T-helper 1 cell treated with Interleukin-12 subunit alpha and Interleukin-12 subunit beta and Interleukin-4 antibody, amounts not matched to agents 30 μg/mL and 1 μg/mL, for 36 hours (primary cell): ENCODE measurements at regions not wholly inside any gene's neighbourhood (a gene's known extent, or its start where the extent isn't known, plus 50 kb on each side); places are given as distances from the start of the nearest gene placed in this dataset.

Source experiments
- H3K27ac Mint-ChIP-seq: one replicate; pipeline ENCODE4 v1.8.0; 2021; ENCODE audit warnings: mild to moderate bottlenecking, mixed read lengths
- H3K27me3 Mint-ChIP-seq: one replicate; pipeline ENCODE4 v1.8.0; 2021; ENCODE audit warnings: low read depth, mixed read lengths
- H3K36me3 Mint-ChIP-seq: one replicate; pipeline ENCODE4 v1.8.0; 2021; ENCODE audit warnings: low read depth, mixed read lengths
- H3K4me1 Mint-ChIP-seq: one replicate; pipeline ENCODE4 v1.8.0; 2021; ENCODE audit warnings: low read depth, mixed read lengths
- H3K4me3 Mint-ChIP-seq: one replicate; pipeline ENCODE4 v1.8.0; 2021; ENCODE audit warnings: mild to moderate bottlenecking, moderate library complexity, mixed read lengths
- H3K9me3 Mint-ChIP-seq: one replicate; pipeline ENCODE4 v1.8.0; 2021; ENCODE audit warnings: mixed read lengths

DNA sequence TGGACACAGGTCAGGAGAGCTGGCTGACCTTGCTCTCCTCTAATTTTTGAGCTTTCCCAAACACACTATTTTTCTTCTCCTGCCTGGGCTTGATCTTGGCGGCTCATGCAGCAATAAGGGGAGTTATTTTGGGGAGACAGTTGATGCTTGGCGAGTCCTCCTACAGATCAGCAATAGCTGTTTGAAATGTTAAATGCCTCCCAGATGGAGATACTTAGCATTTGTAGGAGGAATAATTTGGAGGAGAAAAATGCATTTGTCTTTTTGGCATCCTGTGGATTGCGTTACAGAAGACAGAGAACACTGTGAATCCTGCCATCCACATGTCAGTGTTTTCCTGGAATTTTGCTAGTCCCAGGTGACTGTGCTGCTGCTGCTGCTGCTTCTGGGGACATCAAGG, 328.0 kb upstream of the XYLT1 start:
- H3K36me3 Mint-ChIP-seq, result no peaks in the 10 kb centered on the region
- H3K27me3 Mint-ChIP-seq, result no peaks in the 10 kb centered on the region
- no peak overlapping the region for H3K4me3 Mint-ChIP-seq
- no peak overlapping the region for H3K27ac Mint-ChIP-seq
- no peaks in the 10 kb centered on the region for H3K9me3 Mint-ChIP-seq
- H3K4me1 Mint-ChIP-seq, result no peaks in the 10 kb centered on the region

DNA sequence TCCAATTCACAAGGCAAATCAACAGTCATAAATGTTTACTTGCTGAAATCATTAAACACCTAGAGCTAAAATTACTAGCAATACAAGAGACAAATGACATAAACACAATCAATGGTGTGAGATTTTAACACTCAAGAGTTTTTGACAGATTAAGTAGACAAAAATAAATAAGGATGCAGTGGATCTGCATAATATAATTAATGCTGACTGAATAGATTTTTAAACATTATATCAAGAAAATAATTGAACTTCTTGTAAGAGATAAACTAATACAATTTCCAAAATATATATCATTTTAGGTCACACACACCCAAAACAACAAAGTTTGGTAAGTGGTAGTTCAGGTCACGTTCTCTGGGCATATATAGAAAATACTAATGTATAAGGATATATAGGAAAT, 322.6 kb upstream of the XYLT1 start:
- no peak overlapping the region for H3K27ac Mint-ChIP-seq

DNA sequence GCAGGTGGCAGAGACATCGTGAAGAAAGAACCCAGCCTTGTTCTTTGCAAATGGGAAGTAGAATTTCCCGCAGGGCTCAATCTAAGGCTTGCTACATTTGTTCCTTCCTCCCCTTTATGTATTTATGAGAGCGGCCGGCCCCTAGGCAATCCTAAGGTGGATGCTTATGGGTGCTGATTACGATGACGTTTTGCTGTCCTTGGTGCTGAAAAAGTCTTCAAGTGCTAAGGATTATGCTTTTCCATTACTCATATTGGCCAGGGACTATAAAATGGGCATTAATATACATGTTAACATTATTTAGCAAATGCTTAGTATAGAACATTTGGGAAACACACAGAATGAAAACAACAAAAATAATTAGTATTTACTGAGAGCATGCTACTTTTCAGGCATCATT, 313.3 kb upstream of the XYLT1 start:
- Mint-ChIP-seq H3K4me1 (no peaks in the 10 kb centered on the region), H3K9me3 (no peaks in the 10 kb centered on the region), H3K4me3 (no peak overlapping the region), H3K27me3 (no peaks in the 10 kb centered on the region), H3K36me3 (no peaks in the 10 kb centered on the region), H3K27ac (no peak overlapping the region)

More for the DNA sequence above, 322.6 kb upstream of the XYLT1 start:
- no peaks in the 10 kb centered on the region for H3K36me3 Mint-ChIP-seq
- no peaks in the 10 kb centered on the region for H3K4me1 Mint-ChIP-seq
- H3K9me3 Mint-ChIP-seq, result no peaks in the 10 kb centered on the region
- H3K4me3 Mint-ChIP-seq, result no peak overlapping the region
- no peaks in the 10 kb centered on the region for H3K27me3 Mint-ChIP-seq

DNA sequence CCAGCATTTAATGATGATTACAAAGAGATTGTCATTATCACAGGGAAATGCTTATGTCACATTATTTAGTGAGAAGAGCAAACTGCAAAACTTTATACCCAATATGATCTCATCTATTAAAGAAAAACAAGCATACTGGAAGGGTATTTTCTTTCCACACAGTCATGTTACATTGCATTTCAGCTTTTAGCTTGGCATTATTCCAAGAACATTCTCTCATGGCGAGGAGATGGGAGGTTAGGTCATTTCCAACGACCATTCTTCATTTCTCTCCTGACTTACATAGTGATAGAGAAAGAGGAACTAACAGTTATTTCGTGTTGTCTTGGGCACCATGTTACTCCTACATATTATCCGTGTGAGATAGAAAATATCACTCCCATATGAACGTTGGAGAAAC, 309.4 kb upstream of the XYLT1 start:
- Mint-ChIP-seq H3K9me3 (no peaks in the 10 kb centered on the region), H3K4me1 (no peaks in the 10 kb centered on the region), H3K27ac (no peak overlapping the region), H3K4me3 (no peak overlapping the region), H3K36me3 (no peaks in the 10 kb centered on the region), H3K27me3 (no peaks in the 10 kb centered on the region)

DNA sequence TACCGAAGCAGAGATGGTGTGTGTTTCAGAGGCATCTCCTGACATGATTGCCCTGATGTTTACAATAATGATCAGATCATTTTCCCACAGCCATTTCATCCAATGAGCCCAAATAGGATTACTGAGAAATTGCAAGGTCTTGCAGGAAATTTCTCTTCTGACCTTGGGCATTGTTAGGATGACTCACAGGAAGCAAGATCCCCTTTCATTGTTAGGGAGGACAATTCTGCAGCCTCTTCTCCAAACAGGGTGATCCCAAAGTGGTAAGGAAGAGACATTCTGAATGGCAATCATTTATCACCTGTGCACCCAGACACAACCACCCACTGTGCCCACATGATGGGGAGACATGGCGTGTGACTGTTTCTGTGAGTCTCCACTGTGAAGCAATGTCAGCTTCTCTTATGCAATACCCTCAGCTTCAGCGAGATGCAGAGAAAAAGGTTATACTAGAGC, 306.7 kb upstream of the XYLT1 start:
- Mint-ChIP-seq H3K4me3 (no peak overlapping the region), H3K4me1 (no peaks in the 10 kb centered on the region), H3K27me3 (no peaks in the 10 kb centered on the region), H3K27ac (no peak overlapping the region), H3K9me3 (no peaks in the 10 kb centered on the region), H3K36me3 (no peaks in the 10 kb centered on the region)

DNA sequence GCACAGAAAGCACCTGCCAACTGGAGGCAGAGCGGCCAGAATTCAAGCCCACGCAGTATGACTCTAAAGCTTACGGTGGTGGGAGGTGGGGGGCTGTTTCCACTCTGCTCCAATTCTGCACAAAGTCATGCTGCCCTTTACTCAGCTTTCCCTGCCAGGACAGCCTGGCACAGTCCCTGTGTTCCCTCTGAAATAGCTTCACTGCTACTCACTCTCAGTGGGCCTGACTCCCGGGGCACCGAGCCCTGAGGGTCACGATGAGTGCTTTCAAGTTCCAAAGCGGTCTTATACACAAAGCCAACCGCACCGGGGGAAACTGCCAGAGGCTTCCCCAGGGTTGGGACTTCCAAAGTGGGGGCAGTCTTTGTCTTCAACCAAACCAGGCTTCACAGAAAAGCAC, 306.1 kb upstream of the XYLT1 start:
- Mint-ChIP-seq H3K9me3 (no peaks in the 10 kb centered on the region), H3K36me3 (no peaks in the 10 kb centered on the region), H3K4me1 (no peaks in the 10 kb centered on the region), H3K4me3 (no peak overlapping the region), H3K27ac (no peak overlapping the region), H3K27me3 (no peaks in the 10 kb centered on the region)

DNA sequence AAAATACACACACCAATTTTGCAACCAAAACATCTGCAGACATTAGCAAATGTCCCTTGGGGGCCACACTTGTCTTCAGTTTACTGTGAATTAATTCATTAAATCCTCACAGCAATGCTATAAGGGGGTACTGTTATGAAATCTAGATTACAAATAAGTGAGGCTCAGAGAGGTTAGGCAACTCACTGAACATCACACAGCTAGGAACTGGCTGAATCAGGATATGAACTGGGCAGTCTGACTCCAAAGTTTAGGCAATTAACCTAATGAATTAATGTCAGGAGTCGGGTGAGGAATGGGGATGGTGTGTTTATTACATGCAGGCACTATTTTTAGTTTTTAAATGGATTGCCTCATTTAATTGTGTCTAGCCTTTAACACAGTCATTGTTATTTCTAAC, 305.7 kb upstream of the XYLT1 start:
- H3K27ac Mint-ChIP-seq, result no peak overlapping the region
- no peaks in the 10 kb centered on the region for H3K4me1 Mint-ChIP-seq
- no peaks in the 10 kb centered on the region for H3K9me3 Mint-ChIP-seq
- H3K4me3 Mint-ChIP-seq, result no peak overlapping the region
- no peaks in the 10 kb centered on the region for H3K36me3 Mint-ChIP-seq
- H3K27me3 Mint-ChIP-seq, result no peaks in the 10 kb centered on the region

DNA sequence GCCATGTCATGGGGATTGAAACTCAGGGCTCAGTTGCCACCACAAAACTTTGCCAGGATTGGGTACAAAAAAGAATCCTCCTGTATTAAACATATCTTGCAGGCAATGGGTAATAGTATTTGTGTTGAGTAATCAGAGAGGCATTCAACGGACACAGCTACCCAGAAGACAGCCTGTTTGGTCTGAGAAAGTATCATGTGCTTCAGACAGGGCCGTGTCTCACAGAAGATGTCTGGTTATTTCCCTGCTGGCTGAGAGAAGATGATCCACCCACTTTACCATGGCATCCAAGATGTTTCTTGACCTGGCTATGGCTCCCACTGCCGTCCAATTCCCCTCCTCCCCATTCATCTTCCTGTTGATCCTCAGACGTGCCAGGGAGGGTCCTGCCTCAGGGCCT, 304.3 kb upstream of the XYLT1 start:
- Mint-ChIP-seq H3K27ac (no peak overlapping the region), H3K4me1 (no peaks in the 10 kb centered on the region), H3K36me3 (no peaks in the 10 kb centered on the region), H3K27me3 (no peaks in the 10 kb centered on the region), H3K4me3 (no peak overlapping the region), H3K9me3 (no peaks in the 10 kb centered on the region)

DNA sequence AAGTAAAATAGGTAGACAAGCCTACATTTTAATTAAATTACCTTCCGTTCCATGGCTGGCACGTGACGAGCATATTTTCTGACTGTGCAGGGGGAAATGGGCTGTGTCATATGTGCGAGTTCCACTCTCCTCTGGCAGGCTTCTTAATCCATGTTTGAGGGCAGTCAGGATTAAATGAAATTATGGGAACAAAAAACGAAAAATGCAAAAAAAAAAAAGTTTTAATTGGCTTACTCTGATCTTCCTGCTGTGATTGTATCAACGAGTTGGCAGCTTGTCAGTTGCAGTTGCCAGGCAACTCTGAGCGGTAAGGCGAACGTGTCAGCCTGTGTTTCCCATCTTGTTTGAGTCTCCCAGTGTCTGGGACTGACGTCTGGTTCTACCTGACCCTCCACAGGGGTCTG, 302.9 kb upstream of the XYLT1 start:
- H3K27ac Mint-ChIP-seq, result no peak overlapping the region
- no peaks in the 10 kb centered on the region for H3K4me1 Mint-ChIP-seq
- no peaks in the 10 kb centered on the region for H3K27me3 Mint-ChIP-seq
- H3K36me3 Mint-ChIP-seq, result no peaks in the 10 kb centered on the region
- no peak overlapping the region for H3K4me3 Mint-ChIP-seq
- H3K9me3 Mint-ChIP-seq, result no peaks in the 10 kb centered on the region

DNA sequence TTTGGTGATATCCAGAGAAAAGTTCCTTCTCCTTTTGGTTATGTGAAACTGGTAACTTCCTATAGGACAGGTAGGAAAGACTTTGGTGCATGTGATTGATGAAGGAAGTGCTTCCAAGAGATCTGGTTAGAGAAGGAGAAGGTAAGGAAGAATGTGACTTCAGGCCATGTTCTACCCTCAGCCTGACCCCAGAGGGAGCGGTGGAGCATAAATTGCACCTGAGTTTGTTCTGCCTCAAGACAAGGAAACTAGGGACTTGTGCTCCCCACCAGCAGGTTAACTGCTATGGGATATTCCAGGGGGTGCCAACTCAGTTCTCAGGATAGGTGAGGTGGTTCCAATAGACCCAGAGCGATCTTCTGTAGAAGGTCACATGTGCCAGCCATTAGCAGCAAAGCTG, 299.3 kb upstream of the XYLT1 start:
- no peaks in the 10 kb centered on the region for H3K4me1 Mint-ChIP-seq
- no peak overlapping the region for H3K27ac Mint-ChIP-seq
- H3K27me3 Mint-ChIP-seq, result no peaks in the 10 kb centered on the region
- no peaks in the 10 kb centered on the region for H3K36me3 Mint-ChIP-seq
- no peaks in the 10 kb centered on the region for H3K9me3 Mint-ChIP-seq
- H3K4me3 Mint-ChIP-seq, result no peak overlapping the region

DNA sequence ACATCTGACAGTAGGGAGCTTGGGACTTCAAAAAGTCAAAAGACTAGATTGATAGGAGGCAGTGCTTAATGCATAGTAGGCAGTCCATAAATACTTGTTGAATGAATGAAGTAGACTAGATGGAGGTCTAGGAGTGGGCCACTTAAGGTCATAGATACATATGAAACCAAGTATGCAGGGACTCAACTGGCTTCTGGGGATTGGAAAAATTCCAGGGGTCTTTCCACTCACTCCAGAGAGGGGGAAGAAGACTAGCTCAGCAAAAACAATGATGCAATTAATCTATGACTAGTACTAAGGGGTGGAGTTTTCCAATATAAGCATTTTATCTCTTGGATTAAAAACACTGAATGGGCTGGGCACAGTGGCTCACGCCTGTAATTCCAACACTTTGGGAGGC, 298.3 kb upstream of the XYLT1 start:
- H3K4me1 Mint-ChIP-seq, result no peaks in the 10 kb centered on the region
- H3K4me3 Mint-ChIP-seq, result no peak overlapping the region
- H3K9me3 Mint-ChIP-seq, result no peaks in the 10 kb centered on the region
- H3K27ac Mint-ChIP-seq, result no peak overlapping the region
- H3K27me3 Mint-ChIP-seq, result no peaks in the 10 kb centered on the region
- no peaks in the 10 kb centered on the region for H3K36me3 Mint-ChIP-seq

DNA sequence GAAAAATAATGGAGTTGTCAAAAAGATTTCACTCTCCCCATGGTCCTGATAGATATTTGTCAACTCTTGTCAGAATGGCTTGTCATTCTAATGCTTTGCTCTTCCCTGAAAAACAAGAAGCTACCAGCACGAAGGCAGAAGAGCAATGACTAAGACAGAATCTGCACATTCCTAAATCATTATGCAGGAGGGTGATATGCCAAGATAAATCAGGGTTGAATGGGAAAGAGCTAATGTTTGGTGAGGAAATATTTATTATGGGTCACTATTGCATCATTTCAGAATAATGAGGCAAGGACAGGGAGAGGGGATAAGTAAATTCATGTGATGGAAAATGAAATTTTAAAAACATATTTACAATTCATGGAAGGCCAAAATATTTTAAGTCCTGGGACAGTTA, 297.5 kb upstream of the XYLT1 start:
- Mint-ChIP-seq H3K27ac (no peak overlapping the region), H3K4me1 (no peaks in the 10 kb centered on the region), H3K4me3 (no peak overlapping the region), H3K27me3 (no peaks in the 10 kb centered on the region), H3K36me3 (no peaks in the 10 kb centered on the region), H3K9me3 (no peaks in the 10 kb centered on the region)

DNA sequence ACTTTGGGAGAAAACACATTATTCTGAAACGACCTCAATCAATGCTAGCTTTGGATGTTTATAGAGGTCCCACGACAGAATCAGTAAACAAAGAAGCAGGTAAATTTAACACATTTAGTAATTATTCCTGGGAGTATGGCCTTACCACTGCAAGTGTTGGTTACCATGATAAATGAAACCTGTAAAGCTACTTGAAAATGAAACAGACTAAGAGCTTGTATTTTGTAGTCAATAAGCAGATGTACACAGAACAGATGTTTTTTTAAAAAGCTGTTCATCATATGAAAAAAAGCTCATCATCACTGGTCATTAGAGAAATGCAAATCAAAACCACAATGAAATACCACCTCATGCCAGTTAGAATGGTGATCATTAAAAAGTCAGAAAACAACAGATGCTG, 295.3 kb upstream of the XYLT1 start:
- no peaks in the 10 kb centered on the region for H3K9me3 Mint-ChIP-seq
- no peak overlapping the region for H3K4me3 Mint-ChIP-seq
- no peaks in the 10 kb centered on the region for H3K4me1 Mint-ChIP-seq
- H3K36me3 Mint-ChIP-seq, result no peaks in the 10 kb centered on the region
- no peak overlapping the region for H3K27ac Mint-ChIP-seq
- no peaks in the 10 kb centered on the region for H3K27me3 Mint-ChIP-seq

DNA sequence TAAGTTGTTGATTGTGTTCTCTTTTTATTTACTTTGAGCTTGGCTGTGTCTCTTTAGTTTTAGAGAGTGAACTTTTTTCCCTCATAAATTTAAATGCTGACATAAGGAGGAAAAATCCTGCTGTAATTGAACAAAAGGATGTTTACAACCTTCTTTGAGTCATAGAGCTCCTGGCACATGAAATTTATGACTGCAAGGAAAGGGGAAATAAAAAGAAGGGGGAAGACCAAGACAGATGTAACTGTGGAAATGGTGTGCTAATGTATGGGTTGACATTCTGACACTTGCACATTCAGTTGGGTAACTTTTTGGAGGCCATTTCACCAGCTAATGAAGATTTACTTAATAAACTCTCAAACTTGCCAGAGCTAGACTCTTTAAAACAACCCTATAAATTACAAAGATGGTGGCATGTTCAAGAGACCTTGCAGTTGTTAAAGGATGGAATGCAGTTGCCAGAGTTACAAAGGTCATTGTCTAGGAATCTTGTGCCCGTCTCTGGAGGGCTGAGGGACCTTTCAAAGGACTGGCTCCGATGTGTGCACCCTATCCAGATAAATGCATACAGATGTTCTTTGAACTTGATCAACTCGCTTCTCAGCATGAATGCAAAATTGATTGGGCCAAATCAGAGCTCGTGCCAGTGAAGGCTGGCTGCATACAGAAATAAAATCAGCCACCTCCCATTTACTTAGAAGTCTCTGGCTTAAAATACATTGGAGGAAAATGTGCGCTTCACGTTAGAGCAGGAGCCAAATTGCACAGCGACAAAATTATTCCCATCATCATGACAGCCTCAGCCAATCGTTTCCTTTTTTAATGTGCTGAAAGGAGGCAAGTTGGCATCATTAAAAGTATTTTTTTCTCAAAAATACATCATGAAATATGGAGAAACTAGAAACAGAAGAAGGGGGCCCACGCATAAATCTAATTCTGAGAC, 289.0 kb upstream of the XYLT1 start:
- Mint-ChIP-seq H3K4me3 (no peak overlapping the region), H3K4me1 (no peaks in the 10 kb centered on the region), H3K27me3 (no peaks in the 10 kb centered on the region), H3K9me3 (no peaks in the 10 kb centered on the region), H3K36me3 (no peaks in the 10 kb centered on the region), H3K27ac (no peak overlapping the region)

DNA sequence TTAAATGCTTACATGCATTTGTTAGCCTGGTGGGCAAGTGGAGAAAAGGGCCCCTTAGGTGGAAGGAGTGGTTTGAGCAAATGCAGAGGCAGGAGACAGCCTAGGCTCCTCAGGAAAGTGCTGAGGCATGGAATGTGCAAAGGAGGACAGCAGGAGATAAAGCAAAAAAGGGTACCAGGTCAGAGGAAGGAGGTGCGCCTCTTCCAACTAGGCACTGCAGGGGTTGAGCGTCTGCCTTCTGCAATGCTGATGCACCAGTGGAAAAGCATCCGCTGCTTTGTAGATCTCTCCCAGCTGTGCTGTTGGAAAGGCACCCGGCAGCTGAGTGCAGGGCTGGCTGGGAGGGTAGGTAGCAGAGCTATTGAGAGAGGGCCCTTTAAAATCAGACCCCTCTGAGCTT, 287.0 kb upstream of the XYLT1 start:
- Mint-ChIP-seq H3K27ac (no peak overlapping the region), H3K27me3 (no peaks in the 10 kb centered on the region), H3K4me1 (no peaks in the 10 kb centered on the region), H3K36me3 (no peaks in the 10 kb centered on the region), H3K9me3 (no peaks in the 10 kb centered on the region), H3K4me3 (no peak overlapping the region)
